ENCODE measurements at regions not wholly inside any gene's neighbourhood (a gene's known extent, or its start where the extent isn't known, plus 50 kb on each side); places are given as distances from the start of the nearest gene placed in this dataset.

GRCh38 chr1:56147459-56147858, 431.9 kb downstream of the PLPP3 start:
- Histone ChIP-seq H3K27me3 (no peaks in the 10 kb centered on the region), H3K9me3 (ENCODE audit: low read depth) (no peaks in the 10 kb centered on the region), H3K27ac (no peak overlapping the region), H3F3A (ENCODE audit: low read depth) (no peaks in the 10 kb centered on the region), H3K4me3 (no peak overlapping the region), H3K9ac (no peak overlapping the region), H3K79me2 (ENCODE audit: low read depth) (no peaks in the 10 kb centered on the region), H3K4me2 (no peak overlapping the region), H3K4me1 (peaks cover 13% of the 10 kb centered on the region), H3K36me3 (no peaks in the 10 kb centered on the region), H2AFZ (replicated peaks) (no peak overlapping the region), H4K20me1 (ENCODE audit: low read depth) (no peaks in the 10 kb centered on the region)
- Mint-ChIP-seq H3K9me3 (no peaks in the 10 kb centered on the region), H3K27ac (no peak overlapping the region), H3K4me3 (no peak overlapping the region), H3K36me3 (no peaks in the 10 kb centered on the region), H3K27me3 (ENCODE audit: insufficient read depth, low read depth) (no peaks in the 10 kb centered on the region), H3K4me1 (peaks cover 9% of the 10 kb centered on the region)
- no peak for TF ChIP-seq EZH2phosphoT487 (IDR thresholded peaks at IDR 0.05)
- TF ChIP-seq CTCF (IDR thresholded peaks at IDR 0.05) = no peak
- no peak for TF ChIP-seq EZH2 (IDR thresholded peaks at IDR 0.05)
- DNase-seq (ENCODE audit: low spot score) = no peak

GRCh38 chr1:56147034-56147433, 432.3 kb downstream of the PLPP3 start:
- TF ChIP-seq EZH2phosphoT487 (IDR thresholded peaks at IDR 0.05) (no peak), EZH2 (IDR thresholded peaks at IDR 0.05) (no peak), CTCF (IDR thresholded peaks at IDR 0.05) (no peak)
- Histone ChIP-seq H3F3A (ENCODE audit: low read depth) (no peaks in the 10 kb centered on the region), H3K9ac (no peak overlapping the region), H3K27ac (no peak overlapping the region), H3K4me2 (no peak overlapping the region), H2AFZ (replicated peaks) (no peak overlapping the region), H3K79me2 (ENCODE audit: low read depth) (no peaks in the 10 kb centered on the region), H3K36me3 (no peaks in the 10 kb centered on the region), H3K9me3 (ENCODE audit: low read depth) (no peaks in the 10 kb centered on the region), H3K4me1 (peaks cover 13% of the 10 kb centered on the region), H3K4me3 (no peak overlapping the region), H4K20me1 (ENCODE audit: low read depth) (no peaks in the 10 kb centered on the region), H3K27me3 (no peaks in the 10 kb centered on the region)
- Mint-ChIP-seq H3K4me1 (peaks cover 9% of the 10 kb centered on the region), H3K27ac (no peak overlapping the region), H3K36me3 (no peaks in the 10 kb centered on the region), H3K4me3 (no peak overlapping the region), H3K27me3 (ENCODE audit: insufficient read depth, low read depth) (no peaks in the 10 kb centered on the region), H3K9me3 (no peaks in the 10 kb centered on the region)
- DNase-seq (ENCODE audit: low spot score) = no peak

- Histone ChIP-seq H3K79me2 (ENCODE audit: low read depth) (no peaks in the 10 kb centered on the region), H3K4me3 (no peak overlapping the region), H2AFZ (replicated peaks) (no peak overlapping the region), H3K9ac (no peak overlapping the region), H3K27me3 (no peaks in the 10 kb centered on the region), H4K20me1 (ENCODE audit: low read depth) (no peaks in the 10 kb centered on the region), H3K27ac (no peak overlapping the region), H3F3A (ENCODE audit: low read depth) (no peaks in the 10 kb centered on the region), H3K4me2 (no peak overlapping the region), H3K9me3 (ENCODE audit: low read depth) (no peaks in the 10 kb centered on the region), H3K36me3 (no peaks in the 10 kb centered on the region), H3K4me1 (peaks cover 13% of the 10 kb centered on the region)
- no peak overlapping the region for H3K4me3 Mint-ChIP-seq
- H3K27me3 Mint-ChIP-seq (ENCODE audit: insufficient read depth, low read depth) = peaks cover 3% of the 10 kb centered on the region
- DNase-seq (ENCODE audit: low spot score) = no peak
- H3K9me3 Mint-ChIP-seq = no peaks in the 10 kb centered on the region
- TF ChIP-seq CTCF (IDR thresholded peaks at IDR 0.05) = no peak
- no peak for TF ChIP-seq EZH2phosphoT487 (IDR thresholded peaks at IDR 0.05)
- TF ChIP-seq EZH2 (IDR thresholded peaks at IDR 0.05) = no peak
- no peaks in the 10 kb centered on the region for H3K36me3 Mint-ChIP-seq
- H3K4me1 Mint-ChIP-seq = peaks cover 9% of the 10 kb centered on the region
- no peak overlapping the region for H3K27ac Mint-ChIP-seq
These were observed 432.9 kb downstream of the PLPP3 start for GRCh38 chr1:56146449-56146848.

Measured in neural progenitor cell (in vitro differentiated cells).